Hepatocyte (in vitro differentiated cells): ENCODE measurements at regions not wholly inside any gene's neighbourhood (a gene's known extent, or its start where the extent isn't known, plus 50 kb on each side); places are given as distances from the start of the nearest gene placed in this dataset.
A peak's percentile ranks its signal among the peaks of the same experiment; 100 is the strongest.

Experiments used
- DNase-seq: peaks from one replicate; pipeline ENCODE4 v3.0.0-alpha.2; 2016; ENCODE audit warnings: low spot score
- H2AFZ ChIP-seq: fragments of 200-600 bp; sonication (generic); 2 replicates; pipeline ENCODE4 v1.6.0; 2016; ENCODE audit warnings: antibody characterized with exemption, mild to moderate bottlenecking
- H3K27ac ChIP-seq: fragments of 200-600 bp; sonication (generic); 2 replicates; pipeline ENCODE4 v1.5.1; 2016; ENCODE audit warnings: mild to moderate bottlenecking
- H3K27me3 ChIP-seq: fragments of 200-600 bp; sonication (generic); 2 replicates; pipeline ENCODE4 v1.6.1; 2016
- H3K36me3 ChIP-seq: fragments of 200-600 bp; sonication (generic); replicated peaks from 2 replicates; pipeline ENCODE4 v1.5.1; 2016; ENCODE audit warnings: low read depth; ENCODE audit not compliant: insufficient read depth
- H3K4me1 ChIP-seq: fragments of 200-600 bp; sonication (generic); 2 replicates; pipeline ENCODE4 v1.5.1; 2016; ENCODE audit warnings: mild to moderate bottlenecking, moderate library complexity; ENCODE audit not compliant: insufficient read depth
- H3K4me2 ChIP-seq: fragments of 200-600 bp; sonication (generic); 2 replicates; pipeline ENCODE4 v1.6.0; 2016
- H3K4me3 ChIP-seq: fragments of 200-600 bp; sonication (generic); 2 replicates; pipeline ENCODE4 v1.5.1; 2016; ENCODE audit warnings: mild to moderate bottlenecking
- H3K79me2 ChIP-seq: fragments of 200-600 bp; sonication (generic); 2 replicates; pipeline ENCODE4 v1.6.0; 2017; ENCODE audit warnings: mild to moderate bottlenecking
- H3K9me2 ChIP-seq: fragments of 200-600 bp; sonication (generic); replicated peaks from 2 replicates; pipeline ENCODE4 v1.6.0; 2017; ENCODE audit warnings: mild to moderate bottlenecking; ENCODE audit not compliant: insufficient read depth
- H3K9me3 ChIP-seq: fragments of 200-600 bp; sonication (generic); 2 replicates; pipeline ENCODE4 v1.5.1; 2016; ENCODE audit warnings: low read depth, mild to moderate bottlenecking
- H4K20me1 ChIP-seq: fragments of 200-600 bp; sonication (generic); 2 replicates; pipeline ENCODE4 v1.6.0; 2016; ENCODE audit warnings: mild to moderate bottlenecking; ENCODE audit not compliant: insufficient read depth, poor library complexity, severe bottlenecking
- EZH2 ChIP-seq: fragments of 200-600 bp; sonication (generic); IDR thresholded peaks from 2 replicates; pipeline ENCODE4 v1.6.1; 2016; ENCODE audit warnings: antibody characterized with exemption, mild to moderate bottlenecking, borderline replicate concordance
- EZH2phosphoT487 ChIP-seq: fragments of 200-600 bp; sonication (generic); IDR thresholded peaks from one replicate; pipeline ENCODE4 v1.6.1; 2018; ENCODE audit warnings: antibody characterized with exemption, mild to moderate bottlenecking, low read depth, moderate library complexity; ENCODE audit not compliant: unreplicated experiment, severe bottlenecking
- WGBS: methylation state at CpG from one replicate; pipeline ENCODE4 v1.1.6; 2016; ENCODE audit warnings: low lambda C conversion rate; ENCODE audit errors: missing lambda C conversion rate; 5-methylcytosine and 5-hydroxymethylcytosine counted together
- TF ChIP-seq, protein P1 (sequence below): fragments of 200-600 bp; sonication (generic); IDR thresholded peaks from 2 replicates; pipeline ENCODE4 v1.5.1; 2016; ENCODE audit warnings: antibody characterized with exemption, mild to moderate bottlenecking; ENCODE audit not compliant: poor library complexity

DNA sequence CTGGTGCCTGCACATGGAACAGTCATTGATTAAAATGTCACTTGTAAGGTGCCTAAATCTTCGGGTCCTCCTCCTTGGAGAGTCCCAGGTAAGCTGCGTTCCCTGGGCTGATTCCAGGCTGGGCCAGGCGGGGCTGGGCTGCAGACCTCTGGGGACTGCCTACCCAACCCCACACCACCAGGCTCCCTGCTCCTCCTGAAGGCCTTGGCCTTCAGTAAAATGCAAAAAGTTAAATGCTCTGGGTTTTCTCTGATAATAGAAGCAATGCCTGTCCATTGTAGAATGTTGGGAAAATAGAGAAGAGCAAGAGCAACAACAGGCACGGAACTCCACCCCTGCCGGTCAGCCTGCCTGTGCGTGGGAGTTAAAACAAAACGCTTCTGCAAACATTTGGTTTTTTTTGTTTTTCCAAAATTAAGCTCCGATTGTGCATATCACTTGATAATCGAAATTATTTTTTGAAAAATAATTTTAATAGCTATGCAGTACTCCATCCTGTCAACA is 363.9 kb downstream of the SEC14L1 start:
- H2AFZ ChIP-seq, result no peak overlapping the region
- WGBS, result 83% methylated on average over 9 of the region's 9 CpGs

DNA sequence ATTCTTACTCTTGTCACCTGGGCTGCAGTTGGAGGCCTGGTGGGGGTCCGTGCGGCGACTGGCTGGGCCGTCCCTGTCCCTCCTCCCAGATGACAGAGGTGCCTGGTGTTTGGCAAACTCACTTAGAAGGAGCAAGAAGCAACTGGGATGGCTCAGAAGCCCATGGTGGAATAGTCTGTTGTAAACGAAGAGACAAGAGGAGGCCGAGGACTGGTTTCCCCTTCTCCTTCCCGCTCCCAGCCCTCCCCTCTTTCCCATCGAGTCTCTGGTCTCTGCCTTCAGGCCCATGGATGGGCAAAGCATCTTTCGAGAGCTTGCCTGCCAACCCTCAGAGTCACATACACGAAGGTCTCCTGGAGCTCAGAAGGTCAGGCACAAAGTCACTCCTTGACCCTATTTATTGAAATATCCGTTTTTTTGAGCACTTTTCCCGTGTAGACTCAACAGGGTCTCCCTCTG is 364.4 kb downstream of the SEC14L1 start:
- TF ChIP-seq, protein P1, sequence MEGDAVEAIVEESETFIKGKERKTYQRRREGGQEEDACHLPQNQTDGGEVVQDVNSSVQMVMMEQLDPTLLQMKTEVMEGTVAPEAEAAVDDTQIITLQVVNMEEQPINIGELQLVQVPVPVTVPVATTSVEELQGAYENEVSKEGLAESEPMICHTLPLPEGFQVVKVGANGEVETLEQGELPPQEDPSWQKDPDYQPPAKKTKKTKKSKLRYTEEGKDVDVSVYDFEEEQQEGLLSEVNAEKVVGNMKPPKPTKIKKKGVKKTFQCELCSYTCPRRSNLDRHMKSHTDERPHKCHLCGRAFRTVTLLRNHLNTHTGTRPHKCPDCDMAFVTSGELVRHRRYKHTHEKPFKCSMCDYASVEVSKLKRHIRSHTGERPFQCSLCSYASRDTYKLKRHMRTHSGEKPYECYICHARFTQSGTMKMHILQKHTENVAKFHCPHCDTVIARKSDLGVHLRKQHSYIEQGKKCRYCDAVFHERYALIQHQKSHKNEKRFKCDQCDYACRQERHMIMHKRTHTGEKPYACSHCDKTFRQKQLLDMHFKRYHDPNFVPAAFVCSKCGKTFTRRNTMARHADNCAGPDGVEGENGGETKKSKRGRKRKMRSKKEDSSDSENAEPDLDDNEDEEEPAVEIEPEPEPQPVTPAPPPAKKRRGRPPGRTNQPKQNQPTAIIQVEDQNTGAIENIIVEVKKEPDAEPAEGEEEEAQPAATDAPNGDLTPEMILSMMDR, result no peak
- TF ChIP-seq EZH2phosphoT487 (no peak), EZH2 (no peak)
- 87% methylated on average over 12 of the region's 12 CpGs for WGBS
- Histone ChIP-seq H4K20me1 (no peaks in the 10 kb centered on the region), H3K27ac (no peak overlapping the region), H3K79me2 (no peaks in the 10 kb centered on the region), H3K9me2 (no peaks in the 10 kb centered on the region), H3K4me3 (no peak overlapping the region), H2AFZ (no peak overlapping the region), H3K4me2 (no peak overlapping the region), H3K27me3 (no peaks in the 10 kb centered on the region), H3K9me3 (no peaks in the 10 kb centered on the region), H3K36me3 (no peaks in the 10 kb centered on the region), H3K4me1 (no peaks in the 10 kb centered on the region)
- no peak for DNase-seq

More for the DNA sequence above, 363.9 kb downstream of the SEC14L1 start:
- Histone ChIP-seq H3K4me1 (no peaks in the 10 kb centered on the region), H3K79me2 (no peaks in the 10 kb centered on the region), H3K27me3 (no peaks in the 10 kb centered on the region), H4K20me1 (no peaks in the 10 kb centered on the region), H3K36me3 (no peaks in the 10 kb centered on the region), H3K9me2 (no peaks in the 10 kb centered on the region), H3K4me3 (no peak overlapping the region), H3K4me2 (no peak overlapping the region), H3K27ac (no peak overlapping the region), H3K9me3 (no peaks in the 10 kb centered on the region)
- TF ChIP-seq EZH2phosphoT487 (no peak), EZH2 (no peak)
- TF ChIP-seq, protein P1, result no peak
- peak; percentile 1 for DNase-seq

DNA sequence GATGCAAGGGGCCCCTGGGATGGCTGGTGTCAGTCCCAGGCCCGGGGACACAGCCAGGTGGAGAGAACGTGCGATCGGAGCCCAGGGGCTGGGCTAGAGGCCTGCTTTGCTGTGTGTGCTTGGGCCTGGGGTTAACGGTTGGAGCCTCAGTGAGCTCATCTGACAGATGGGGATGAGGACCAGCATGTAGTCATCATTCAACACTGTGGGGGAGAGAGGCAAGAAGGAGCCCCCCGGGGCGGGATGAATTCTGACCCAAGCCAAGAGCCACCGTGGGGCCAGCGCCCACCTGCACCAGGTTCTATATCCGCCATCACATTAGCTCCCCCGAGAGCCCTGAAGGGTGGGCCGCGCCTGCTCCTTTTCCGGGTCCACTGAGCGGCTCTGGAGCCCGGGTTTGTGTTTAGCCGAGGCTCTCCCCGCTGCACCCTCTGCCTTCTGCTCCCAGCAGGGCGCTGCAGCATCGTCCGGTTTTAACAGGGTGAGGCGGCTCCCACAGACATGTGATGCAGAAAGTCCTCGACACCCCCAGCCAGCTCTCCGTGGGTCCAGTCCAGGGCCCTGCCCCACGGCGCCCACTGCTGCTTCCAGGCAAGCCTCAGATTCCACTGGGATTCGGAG is 365.7 kb downstream of the SEC14L1 start:
- Histone ChIP-seq H3K4me1 (no peaks in the 10 kb centered on the region), H3K4me2 (no peak overlapping the region), H4K20me1 (no peaks in the 10 kb centered on the region), H3K27me3 (no peaks in the 10 kb centered on the region), H2AFZ (no peak overlapping the region), H3K4me3 (no peak overlapping the region), H3K9me2 (no peaks in the 10 kb centered on the region), H3K79me2 (no peaks in the 10 kb centered on the region), H3K9me3 (no peaks in the 10 kb centered on the region), H3K27ac (no peak overlapping the region), H3K36me3 (no peaks in the 10 kb centered on the region)
- TF ChIP-seq EZH2phosphoT487 (no peak), EZH2 (no peak)
- TF ChIP-seq, protein P1, result no peak
- WGBS, result 90% methylated on average over 27 of the region's 27 CpGs
- peak; percentile 2 for DNase-seq
